K562 (cell line): ENCODE measurements at regions not wholly inside any gene's neighbourhood (a gene's known extent, or its start where the extent isn't known, plus 50 kb on each side); places are given as distances from the start of the nearest gene placed in this dataset.

Source experiments
- ATAC-seq: fragments of 200-7000 bp; cut with Tn5 transposase; 3 replicates; pipeline ENCODE4 v1.9.1; 2020; ENCODE audit warnings: moderate library complexity
- BruUV-seq: library from RNA; stranded (reverse); fragments of 400-500 nt; replicated peaks from 2 replicates; lab custom pipeline; 2021; lab: Mats Ljungman, UMichigan
- CTCF ChIA-PET: fragments of 300-600 bp; formaldehyde crosslinking; extraction: SDS; loops from one replicate; lab custom pipeline; 2021; ENCODE audit warnings: low intra/inter-chr PET ratio; lab: Yijun Ruan, JAX
- POLR2A ChIA-PET: fragments of 300-600, 350-650 bp; sonication (Branson Sonifier 250); formaldehyde crosslinking; extraction: SDS; loops from one replicate; lab custom pipeline; 2021; ENCODE audit warnings: antibody characterized with exemption, inconsistent platforms; lab: Yijun Ruan, JAX
- DNase-seq, 4 experiments: peaks; one replicate each; pipeline versions ENCODE4 v3.0.0 to v3.0.0-alpha.2; 2011 to 2018; ENCODE audit warnings: low spot score in 3 of 4, mixed read lengths in 3 of 4; ENCODE audit errors: extremely low read depth in 1 of 4
- FAIRE-seq: peaks from 2 replicates; lab custom pipeline; 2011; peaks lifted over from hg19 to GRCh38; lab: Jason Lieb, UNC
- H2AFZ ChIP-seq: 2 replicates; pipeline ENCODE4 v1.6.0; 2011; ENCODE audit warnings: low read depth, low read length, control low read depth, inconsistent platforms
- H3K27ac ChIP-seq: fragments of 200-600 bp; 3 replicates; pipeline ENCODE4 v1.8.0; 2011; ENCODE audit warnings: low read depth, mild to moderate bottlenecking, control low read depth, inconsistent platforms, low read length, moderate library complexity, mixed read lengths; ENCODE audit errors: extremely low read depth
- H3K27me3 ChIP-seq, 2 experiments: fragments of 300-600 bp in 1 of 2; 2 replicates in 1 of 2; 3 replicates in 1 of 2; pipeline versions ENCODE4 v1.6.0 to v1.8.0; 2011; ENCODE audit warnings: inconsistent platforms in 2 of 2, low read length in 2 of 2, mild to moderate bottlenecking in 1 of 2, mixed read lengths in 1 of 2, moderate library complexity in 1 of 2; ENCODE audit not compliant: control insufficient read depth in 2 of 2, insufficient read depth in 2 of 2
- H3K36me3 ChIP-seq: fragments of 300-600 bp; 3 replicates; pipeline ENCODE4 v1.8.0; 2011; ENCODE audit warnings: mild to moderate bottlenecking, low read length, inconsistent platforms; ENCODE audit not compliant: control insufficient read depth, insufficient read depth
- H3K4me1 ChIP-seq, 2 experiments: fragments of 200-600 bp in 1 of 2; replicated peaks in 1 of 2; 2 replicates in 1 of 2; 3 replicates in 1 of 2; pipeline versions ENCODE4 v1.5.1 to v1.8.0; 2011; ENCODE audit warnings: inconsistent platforms in 2 of 2, low read length in 2 of 2, mild to moderate bottlenecking in 1 of 2, mixed read lengths in 1 of 2, moderate library complexity in 1 of 2; ENCODE audit not compliant: control insufficient read depth in 2 of 2, insufficient read depth in 2 of 2
- H3K4me2 ChIP-seq: 2 replicates; pipeline ENCODE4 v1.6.1; 2011; ENCODE audit warnings: low read length, control low read depth, inconsistent platforms, mixed read lengths; ENCODE audit not compliant: insufficient read depth
- H3K4me3 ChIP-seq: fragments of 200-600 bp; sonication (generic), shearing (Covaris generic); 2 replicates; pipeline ENCODE4 v1.5.1; 2016; ENCODE audit warnings: control low read depth, inconsistent platforms
- H3K79me2 ChIP-seq: fragments of 200-600 bp; 3 replicates; pipeline ENCODE4 v1.8.0; 2011; ENCODE audit warnings: low read length, inconsistent platforms; ENCODE audit not compliant: control insufficient read depth, insufficient read depth
- H3K9ac ChIP-seq, 2 experiments: 2 replicates each; pipeline versions ENCODE4 v1.6.0 to v1.6.1; 2011; ENCODE audit warnings: low read depth in 2 of 2, low read length in 2 of 2, control low read depth in 1 of 2, inconsistent platforms in 1 of 2, mild to moderate bottlenecking in 1 of 2, mixed read lengths in 1 of 2; ENCODE audit not compliant: insufficient read depth in 1 of 2
- H3K9me1 ChIP-seq: one replicate; pipeline ENCODE4 v1.6.0; 2011; ENCODE audit warnings: inconsistent platforms, mild to moderate bottlenecking, low read length, moderate library complexity; ENCODE audit not compliant: control insufficient read depth, insufficient read depth
- H3K9me3 ChIP-seq: replicated peaks from 2 replicates; pipeline ENCODE4 v1.5.1; 2011; ENCODE audit warnings: low read depth, low read length, inconsistent platforms; ENCODE audit not compliant: control insufficient read depth, insufficient read depth
- H4K20me1 ChIP-seq: replicated peaks from 2 replicates; pipeline ENCODE4 v1.6.1; 2011; ENCODE audit warnings: low read length, inconsistent platforms, mixed read lengths; ENCODE audit not compliant: control insufficient read depth, insufficient read depth
- CHD4 ChIP-seq: fragments of 200-600 bp; sonication (generic); IDR thresholded peaks from 3 replicates; pipeline ENCODE4 v1.6.1; 2012; ENCODE audit warnings: low read depth, mild to moderate bottlenecking, mixed read lengths, low read length, inconsistent platforms; ENCODE audit not compliant: insufficient read depth, insufficient replicate concordance, poor library complexity, severe bottlenecking
- GATAD2B ChIP-seq: fragments of 450-650 bp; IDR thresholded peaks from 2 replicates; pipeline ENCODE4 v1.6.1; 2017; ENCODE audit warnings: mild to moderate bottlenecking, borderline replicate concordance
- NUFIP1 ChIP-seq: fragments of 450-650 bp; IDR thresholded peaks from 2 replicates; pipeline ENCODE4 v1.6.1; 2018; ENCODE audit not compliant: partially characterized antibody
- SMARCB1 ChIP-seq: IDR thresholded peaks from 2 replicates; pipeline ENCODE4 v1.6.1; 2011; ENCODE audit warnings: improper control_type of control experiment, low read depth; ENCODE audit not compliant: insufficient read length
- SP2 ChIP-seq: IDR thresholded peaks from 2 replicates; pipeline ENCODE4 v1.6.1; 2011; ENCODE audit warnings: mild to moderate bottlenecking, low read depth, low read length, moderate library complexity; ENCODE audit not compliant: poor library complexity, severe bottlenecking; ENCODE audit errors: extremely low read depth
- ZBTB8A ChIP-seq: fragments of 450-650 bp; IDR thresholded peaks from 2 replicates; pipeline ENCODE4 v1.6.1; 2018; ENCODE audit warnings: mild to moderate bottlenecking, moderate library complexity; ENCODE audit not compliant: partially characterized antibody
- ZNF232 ChIP-seq: sonication (generic); formaldehyde crosslinking; IDR thresholded peaks from 2 replicates; pipeline ENCODE4 v1.8.0; 2022; ENCODE audit warnings: mild to moderate bottlenecking, missing genetic modification reagents
- ZNF778 ChIP-seq: fragments of 450-650 bp; formaldehyde crosslinking; IDR thresholded peaks from 2 replicates; pipeline ENCODE4 v1.4.0; 2020; ENCODE audit warnings: mild to moderate bottlenecking, moderate library complexity
- in situ Hi-C: fragments of 300-500 bp; cut with MboI; formaldehyde crosslinking; loops from 4 replicates; pipeline ENCODE4 v1.15.0; 2018; ENCODE audit warnings: inconsistent platforms, mixed read lengths
- intact Hi-C: fragments of 100-400 bp; cut with micrococcal nuclease; formaldehyde crosslinking; loops from 2 replicates; pipeline ENCODE4 v1.14.2; 2022
- TF ChIP-seq, protein P1 (sequence below): IDR thresholded peaks from 3 replicates; pipeline ENCODE4 v1.6.1; 2011; ENCODE audit warnings: borderline replicate concordance, mild to moderate bottlenecking; ENCODE audit not compliant: insufficient read length, insufficient read depth
- TF ChIP-seq, protein P2 (sequence below): fragments of 450-650 bp; IDR thresholded peaks from 2 replicates; pipeline ENCODE4 v1.6.1; 2016; ENCODE audit warnings: antibody characterized with exemption
- TF ChIP-seq, protein P3 (sequence below), 2 experiments: IDR thresholded peaks in 1 of 2; conservative IDR thresholded peaks in 1 of 2; 2 replicates each; pipeline ENCODE4 v1.6.1; 2016; ENCODE audit warnings: low read depth in 2 of 2, mild to moderate bottlenecking in 1 of 2, missing compliant biosample characterization in 1 of 2, missing genetic modification characterization in 1 of 2, moderate library complexity in 1 of 2
- TF ChIP-seq, protein P4 (sequence below): sonication (generic); formaldehyde crosslinking; IDR thresholded peaks from 2 replicates; pipeline ENCODE4 v1.8.0; 2023; ENCODE audit warnings: mild to moderate bottlenecking, missing genetic modification reagents

DNA sequence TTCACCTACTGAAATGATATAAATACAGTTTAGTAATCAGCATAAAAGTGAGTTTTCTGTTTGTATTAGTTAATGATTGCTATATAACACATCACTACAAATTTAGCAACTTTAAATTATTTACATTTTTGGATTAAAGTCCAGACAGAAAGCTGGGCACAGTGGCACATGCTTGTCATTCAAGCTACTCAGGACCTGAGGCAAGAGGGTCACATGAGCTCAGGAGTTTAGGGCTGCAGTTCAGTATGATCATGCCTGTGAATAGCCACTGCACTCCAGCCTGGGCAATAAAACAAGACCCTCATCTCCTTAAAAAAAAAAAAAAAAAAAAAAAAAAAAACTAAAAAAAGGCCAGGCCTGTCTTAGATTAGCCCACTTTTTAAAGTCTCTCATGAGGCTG, 273.6 kb upstream of the CTNND2 start:
- no peaks in the 10 kb centered on the region for H4K20me1 ChIP-seq
- no peaks in the 10 kb centered on the region for H3K27me3 ChIP-seq
- no peak overlapping the region for H3K27ac ChIP-seq
- H2AFZ ChIP-seq, result no peak overlapping the region
- no peaks in the 10 kb centered on the region for H3K9me3 ChIP-seq
- CTCF ChIA-PET, result no interaction called here
- no peak for ATAC-seq
- DNase-seq, result no peak
- no peak overlapping the region for H3K9ac ChIP-seq
- no peak for FAIRE-seq
- intact Hi-C loops (no loop called here), in situ Hi-C loops (no loop called here)
- H3K4me2 ChIP-seq, result no peak overlapping the region
- H3K9me1 ChIP-seq, result no peaks in the 10 kb centered on the region
- H3K4me1 ChIP-seq, result no peaks in the 10 kb centered on the region
- POLR2A ChIA-PET, result no interaction called here
- no peaks in the 10 kb centered on the region for H3K36me3 ChIP-seq
- H3K79me2 ChIP-seq, result no peaks in the 10 kb centered on the region
- H3K4me3 ChIP-seq, result no peak overlapping the region
- no TSS peak for BruUV-seq
- TF ChIP-seq, protein P1, sequence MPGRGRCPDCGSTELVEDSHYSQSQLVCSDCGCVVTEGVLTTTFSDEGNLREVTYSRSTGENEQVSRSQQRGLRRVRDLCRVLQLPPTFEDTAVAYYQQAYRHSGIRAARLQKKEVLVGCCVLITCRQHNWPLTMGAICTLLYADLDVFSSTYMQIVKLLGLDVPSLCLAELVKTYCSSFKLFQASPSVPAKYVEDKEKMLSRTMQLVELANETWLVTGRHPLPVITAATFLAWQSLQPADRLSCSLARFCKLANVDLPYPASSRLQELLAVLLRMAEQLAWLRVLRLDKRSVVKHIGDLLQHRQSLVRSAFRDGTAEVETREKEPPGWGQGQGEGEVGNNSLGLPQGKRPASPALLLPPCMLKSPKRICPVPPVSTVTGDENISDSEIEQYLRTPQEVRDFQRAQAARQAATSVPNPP, result no peak
- TF ChIP-seq GATAD2B, result no peak
- no peak for TF ChIP-seq SMARCB1
- TF ChIP-seq ZBTB8A, result no peak
- TF ChIP-seq, protein P2, sequence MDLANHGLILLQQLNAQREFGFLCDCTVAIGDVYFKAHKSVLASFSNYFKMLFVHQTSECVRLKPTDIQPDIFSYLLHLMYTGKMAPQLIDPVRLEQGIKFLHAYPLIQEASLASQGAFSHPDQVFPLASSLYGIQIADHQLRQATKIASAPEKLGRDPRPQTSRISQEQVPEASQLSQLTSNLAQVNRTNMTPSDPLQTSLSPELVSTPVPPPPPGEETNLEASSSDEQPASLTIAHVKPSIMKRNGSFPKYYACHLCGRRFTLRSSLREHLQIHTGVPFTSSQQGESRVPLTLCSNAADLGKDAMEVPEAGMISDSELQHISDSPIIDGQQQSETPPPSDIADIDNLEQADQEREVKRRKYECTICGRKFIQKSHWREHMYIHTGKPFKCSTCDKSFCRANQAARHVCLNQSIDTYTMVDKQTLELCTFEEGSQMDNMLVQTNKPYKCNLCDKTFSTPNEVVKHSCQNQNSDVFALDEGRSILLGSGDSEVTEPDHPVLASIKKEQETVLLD, result no peak
- TF ChIP-seq, protein P3, sequence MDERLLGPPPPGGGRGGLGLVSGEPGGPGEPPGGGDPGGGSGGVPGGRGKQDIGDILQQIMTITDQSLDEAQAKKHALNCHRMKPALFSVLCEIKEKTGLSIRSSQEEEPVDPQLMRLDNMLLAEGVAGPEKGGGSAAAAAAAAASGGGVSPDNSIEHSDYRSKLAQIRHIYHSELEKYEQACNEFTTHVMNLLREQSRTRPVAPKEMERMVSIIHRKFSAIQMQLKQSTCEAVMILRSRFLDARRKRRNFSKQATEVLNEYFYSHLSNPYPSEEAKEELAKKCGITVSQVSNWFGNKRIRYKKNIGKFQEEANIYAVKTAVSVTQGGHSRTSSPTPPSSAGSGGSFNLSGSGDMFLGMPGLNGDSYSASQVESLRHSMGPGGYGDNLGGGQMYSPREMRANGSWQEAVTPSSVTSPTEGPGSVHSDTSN (CRISPR knock-in tag; IDR thresholded peaks at IDR 0.05; ENCODE audit: low read depth), result no peak
- TF ChIP-seq, protein P3 (tag; conservative IDR thresholded peaks at IDR 0.05; ENCODE audit: low read depth), result no peak
- TF ChIP-seq NUFIP1, result no peak
- no peak for TF ChIP-seq ZNF232 (CRISPR knock-in tag)
- TF ChIP-seq SP2, result no peak
- TF ChIP-seq ZNF778 (CRISPR knock-in tag), result no peak
- no peak for TF ChIP-seq CHD4
- TF ChIP-seq, protein P4, sequence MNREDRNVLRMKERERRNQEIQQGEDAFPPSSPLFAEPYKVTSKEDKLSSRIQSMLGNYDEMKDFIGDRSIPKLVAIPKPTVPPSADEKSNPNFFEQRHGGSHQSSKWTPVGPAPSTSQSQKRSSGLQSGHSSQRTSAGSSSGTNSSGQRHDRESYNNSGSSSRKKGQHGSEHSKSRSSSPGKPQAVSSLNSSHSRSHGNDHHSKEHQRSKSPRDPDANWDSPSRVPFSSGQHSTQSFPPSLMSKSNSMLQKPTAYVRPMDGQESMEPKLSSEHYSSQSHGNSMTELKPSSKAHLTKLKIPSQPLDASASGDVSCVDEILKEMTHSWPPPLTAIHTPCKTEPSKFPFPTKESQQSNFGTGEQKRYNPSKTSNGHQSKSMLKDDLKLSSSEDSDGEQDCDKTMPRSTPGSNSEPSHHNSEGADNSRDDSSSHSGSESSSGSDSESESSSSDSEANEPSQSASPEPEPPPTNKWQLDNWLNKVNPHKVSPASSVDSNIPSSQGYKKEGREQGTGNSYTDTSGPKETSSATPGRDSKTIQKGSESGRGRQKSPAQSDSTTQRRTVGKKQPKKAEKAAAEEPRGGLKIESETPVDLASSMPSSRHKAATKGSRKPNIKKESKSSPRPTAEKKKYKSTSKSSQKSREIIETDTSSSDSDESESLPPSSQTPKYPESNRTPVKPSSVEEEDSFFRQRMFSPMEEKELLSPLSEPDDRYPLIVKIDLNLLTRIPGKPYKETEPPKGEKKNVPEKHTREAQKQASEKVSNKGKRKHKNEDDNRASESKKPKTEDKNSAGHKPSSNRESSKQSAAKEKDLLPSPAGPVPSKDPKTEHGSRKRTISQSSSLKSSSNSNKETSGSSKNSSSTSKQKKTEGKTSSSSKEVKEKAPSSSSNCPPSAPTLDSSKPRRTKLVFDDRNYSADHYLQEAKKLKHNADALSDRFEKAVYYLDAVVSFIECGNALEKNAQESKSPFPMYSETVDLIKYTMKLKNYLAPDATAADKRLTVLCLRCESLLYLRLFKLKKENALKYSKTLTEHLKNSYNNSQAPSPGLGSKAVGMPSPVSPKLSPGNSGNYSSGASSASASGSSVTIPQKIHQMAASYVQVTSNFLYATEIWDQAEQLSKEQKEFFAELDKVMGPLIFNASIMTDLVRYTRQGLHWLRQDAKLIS (CRISPR knock-in tag), result no peak
